Lower leg skin (tissue), 4 donors: ENCODE measurements at regions not wholly inside any gene's neighbourhood (a gene's known extent, or its start where the extent isn't known, plus 50 kb on each side); places are given as distances from the start of the nearest gene placed in this dataset.

ENCODE experiments used
- DNase-seq, 2 donors: peaks; one replicate each; pipeline ENCODE4 v3.0.0-alpha.2; 2019; ENCODE audit warnings: low spot score in 2 of 2
- H3K4me3 ChIP-seq: fragments of 200-600 bp; sonication (generic); 2 replicates; pipeline ENCODE4 v1.5.1; 2017; ENCODE audit warnings: mild to moderate bottlenecking, low read depth; ENCODE audit not compliant: poor library complexity, severe bottlenecking
- POLR2A ChIP-seq, 2 donors: fragments of 450-650 bp; IDR thresholded peaks; one replicate each; pipeline ENCODE4 v1.6.1; 2016 to 2017; ENCODE audit warnings: antibody characterized with exemption in 2 of 2, mild to moderate bottlenecking in 1 of 2, moderate library complexity in 1 of 2
- WGBS, 2 donors: methylation state at CpG; one replicate each; pipeline ENCODE4 v1.1.5; 2018; 5-methylcytosine and 5-hydroxymethylcytosine counted together
- intact Hi-C: fragments of 100-400 bp; cut with DNase I; formaldehyde crosslinking; loops from one replicate; pipeline ENCODE4 v1.15.0; 2023; ENCODE audit warnings: low total_unique reads
- TF ChIP-seq, protein P1 (sequence below), 3 donors: fragments of 450-650 bp; IDR thresholded peaks; one replicate each; pipeline ENCODE4 v1.5.1; 2016; ENCODE audit warnings: antibody characterized with exemption in 3 of 3, mild to moderate bottlenecking in 3 of 3, moderate library complexity in 2 of 3

DNA sequence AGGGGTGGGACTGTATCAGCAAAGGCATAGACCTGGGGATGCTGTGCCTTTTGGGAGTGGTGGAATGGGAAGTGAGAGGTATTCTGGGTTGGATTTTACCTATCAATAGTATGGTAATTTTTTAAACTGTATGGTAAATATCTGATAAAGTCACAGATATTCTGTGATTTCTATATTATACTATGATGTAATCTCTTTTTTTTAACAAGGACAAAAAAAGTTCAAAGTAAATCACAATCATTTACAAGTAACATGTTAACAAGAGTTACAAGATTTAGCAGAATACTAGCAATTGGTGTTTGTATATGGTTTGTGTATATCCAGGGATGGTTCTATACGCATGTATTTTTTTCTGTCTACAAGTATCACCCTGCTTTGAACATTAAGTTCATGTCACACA is 56.0 kb downstream of the BMAL2 start:
- WGBS, 2 donors = 95 to 100% methylated on average over 1 of the region's 1 CpG
- H3K4me3 ChIP-seq = no peak overlapping the region
- intact Hi-C loops = no loop called here
- no peak for DNase-seq
- TF ChIP-seq POLR2A (IDR thresholded peaks at IDR 0.05) = no peak
- TF ChIP-seq, protein P1, sequence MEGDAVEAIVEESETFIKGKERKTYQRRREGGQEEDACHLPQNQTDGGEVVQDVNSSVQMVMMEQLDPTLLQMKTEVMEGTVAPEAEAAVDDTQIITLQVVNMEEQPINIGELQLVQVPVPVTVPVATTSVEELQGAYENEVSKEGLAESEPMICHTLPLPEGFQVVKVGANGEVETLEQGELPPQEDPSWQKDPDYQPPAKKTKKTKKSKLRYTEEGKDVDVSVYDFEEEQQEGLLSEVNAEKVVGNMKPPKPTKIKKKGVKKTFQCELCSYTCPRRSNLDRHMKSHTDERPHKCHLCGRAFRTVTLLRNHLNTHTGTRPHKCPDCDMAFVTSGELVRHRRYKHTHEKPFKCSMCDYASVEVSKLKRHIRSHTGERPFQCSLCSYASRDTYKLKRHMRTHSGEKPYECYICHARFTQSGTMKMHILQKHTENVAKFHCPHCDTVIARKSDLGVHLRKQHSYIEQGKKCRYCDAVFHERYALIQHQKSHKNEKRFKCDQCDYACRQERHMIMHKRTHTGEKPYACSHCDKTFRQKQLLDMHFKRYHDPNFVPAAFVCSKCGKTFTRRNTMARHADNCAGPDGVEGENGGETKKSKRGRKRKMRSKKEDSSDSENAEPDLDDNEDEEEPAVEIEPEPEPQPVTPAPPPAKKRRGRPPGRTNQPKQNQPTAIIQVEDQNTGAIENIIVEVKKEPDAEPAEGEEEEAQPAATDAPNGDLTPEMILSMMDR (IDR thresholded peaks at IDR 0.05) = no peak

DNA sequence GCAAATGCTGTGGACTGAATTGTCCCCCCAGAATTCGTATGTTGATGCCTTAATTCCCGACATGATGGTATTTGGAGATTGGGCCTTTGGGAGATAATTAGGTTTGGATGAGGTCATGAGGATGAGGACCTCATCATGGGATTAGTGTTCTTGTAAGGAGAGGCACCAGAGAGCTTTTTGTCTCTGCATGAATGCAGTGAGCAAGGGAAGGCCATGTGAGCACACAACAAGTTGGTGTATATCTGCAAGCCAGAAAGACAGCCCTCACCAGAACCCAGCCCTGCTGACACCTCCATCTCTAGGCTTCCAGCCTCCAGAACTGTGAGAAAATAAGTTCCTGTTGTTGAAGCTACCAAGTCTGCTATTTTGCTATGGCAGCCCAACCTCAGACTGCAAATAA is 51.9 kb upstream of the SMCO2 start:
- 90 to 91% methylated on average over 2 of the region's 2 CpGs for WGBS, 2 donors
- DNase-seq = no peak
- intact Hi-C loops = no loop called here
- TF ChIP-seq POLR2A (IDR thresholded peaks at IDR 0.05) = no peak
- TF ChIP-seq, protein P1 (IDR thresholded peaks at IDR 0.05) = no peak
- no peak overlapping the region for H3K4me3 ChIP-seq

- H3K4me3 ChIP-seq = no peak overlapping the region
- intact Hi-C loops = no loop called here
- 92 to 95% methylated on average over 6 of the region's 6 CpGs for WGBS, 2 donors
- no peak for TF ChIP-seq POLR2A (IDR thresholded peaks at IDR 0.05)
- TF ChIP-seq, protein P1 (IDR thresholded peaks at IDR 0.05) = no peak
- DNase-seq = no peak
Measured at GRCh38 chr12:27396216-27396815, 50.2 kb upstream of the SMCO2 start.
